ENCODE measurements at regions not wholly inside any gene's neighbourhood (a gene's known extent, or its start where the extent isn't known, plus 50 kb on each side); places are given as distances from the start of the nearest gene placed in this dataset.

GRCh38 chr5:153039501-153039900 is 451.0 kb upstream of the GRIA1 start:
- no peak for DNase-seq

DNA sequence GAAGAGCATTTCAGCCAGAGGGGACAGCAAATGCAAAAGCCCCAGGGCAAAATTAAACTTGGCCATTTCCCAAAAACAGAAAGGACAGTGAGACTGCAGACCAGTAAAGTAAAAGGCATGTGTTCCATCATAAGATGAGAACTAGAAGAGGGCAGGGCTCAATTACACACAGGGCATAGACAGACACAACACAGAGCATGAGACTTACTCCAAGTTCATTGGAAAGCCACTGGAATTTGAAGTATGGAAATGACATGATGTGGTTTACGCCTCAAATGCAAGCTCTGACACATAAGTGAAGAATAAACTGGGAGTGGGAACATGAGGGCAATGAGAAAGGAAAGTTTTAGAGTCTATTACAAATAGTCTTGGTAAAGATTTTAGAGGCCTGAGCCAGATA is 446.6 kb upstream of the GRIA1 start:
- no peak for DNase-seq

DNA sequence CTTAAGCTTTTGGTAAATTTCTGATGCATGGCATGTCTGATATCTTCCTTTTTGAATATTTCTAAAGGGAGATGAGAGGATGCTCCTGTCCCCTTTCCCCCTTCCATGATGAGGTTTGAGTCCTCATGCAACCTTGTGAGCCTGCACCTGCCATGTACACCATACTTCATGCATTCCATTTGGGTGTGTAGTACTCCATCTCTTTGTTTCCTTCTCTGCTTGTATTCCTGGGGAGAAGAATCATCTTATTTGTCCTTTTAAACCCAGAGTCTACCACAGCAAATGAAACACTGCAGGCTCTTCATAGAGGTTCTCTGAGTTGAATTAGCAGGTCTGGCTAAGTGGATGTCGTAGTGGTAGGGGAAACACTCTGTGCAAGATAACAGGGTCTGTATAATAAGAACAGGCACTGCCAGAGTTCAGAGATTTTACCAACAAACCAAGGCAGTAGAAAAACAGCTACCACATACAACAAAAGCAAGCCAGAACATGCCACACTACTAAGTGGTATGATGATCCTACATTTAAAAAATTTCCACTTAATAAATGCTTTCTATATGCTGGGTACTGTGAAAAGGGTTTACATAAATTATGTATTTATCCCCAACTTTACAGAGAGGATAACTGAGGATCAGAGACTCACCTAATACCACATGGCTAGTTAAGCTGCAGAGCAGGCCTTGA is 439.8 kb upstream of the GRIA1 start:
- no peak for DNase-seq

- no peak for DNase-seq
Observed at GRCh38 chr5:153066281-153066680, 424.2 kb upstream of the GRIA1 start.

DNA sequence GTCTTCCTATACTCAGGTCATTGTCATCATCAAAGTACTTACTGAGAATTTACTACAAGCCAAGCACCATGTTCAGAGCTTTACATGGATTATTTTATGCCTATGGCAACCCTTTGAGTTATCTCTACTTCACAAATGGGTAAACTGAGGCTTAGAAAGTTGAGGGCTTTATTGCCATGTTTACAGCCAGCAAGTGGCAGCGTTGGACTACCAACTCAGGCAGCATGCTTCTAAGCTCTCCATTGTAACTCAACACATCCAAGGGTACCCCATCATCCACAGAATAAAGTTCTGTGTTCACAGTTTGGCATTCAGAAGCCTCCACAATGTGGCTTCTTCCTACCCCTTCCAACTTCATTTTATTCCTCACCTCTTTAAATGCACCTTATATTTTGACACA is 422.6 kb upstream of the GRIA1 start:
- no peak for DNase-seq

DNA sequence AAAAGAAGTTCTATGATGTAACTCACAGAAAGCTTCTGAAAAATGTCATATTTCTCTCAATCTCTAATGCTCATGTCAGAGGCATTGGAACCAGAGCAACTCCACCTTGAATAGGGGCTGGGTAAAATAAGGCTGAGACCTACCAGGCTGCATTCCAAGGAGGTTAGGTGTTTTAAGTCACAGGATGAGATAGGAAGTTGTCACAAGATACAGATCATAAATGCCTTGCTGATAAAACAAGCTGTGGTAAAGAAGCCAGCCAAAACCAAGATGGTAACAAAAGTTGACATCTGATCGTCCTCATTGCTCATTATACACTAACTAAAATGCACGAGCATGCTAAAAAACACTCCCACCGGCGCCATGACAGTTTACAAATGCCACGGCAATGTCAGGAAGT is 411.1 kb upstream of the GRIA1 start:
- DNase-seq, result no peak

- DNase-seq, result no peak
Observed at GRCh38 chr5:153080940-153081339, 409.5 kb upstream of the GRIA1 start.

- DNase-seq, result no peak
Observed at GRCh38 chr5:153081385-153081784, 409.1 kb upstream of the GRIA1 start.

DNA sequence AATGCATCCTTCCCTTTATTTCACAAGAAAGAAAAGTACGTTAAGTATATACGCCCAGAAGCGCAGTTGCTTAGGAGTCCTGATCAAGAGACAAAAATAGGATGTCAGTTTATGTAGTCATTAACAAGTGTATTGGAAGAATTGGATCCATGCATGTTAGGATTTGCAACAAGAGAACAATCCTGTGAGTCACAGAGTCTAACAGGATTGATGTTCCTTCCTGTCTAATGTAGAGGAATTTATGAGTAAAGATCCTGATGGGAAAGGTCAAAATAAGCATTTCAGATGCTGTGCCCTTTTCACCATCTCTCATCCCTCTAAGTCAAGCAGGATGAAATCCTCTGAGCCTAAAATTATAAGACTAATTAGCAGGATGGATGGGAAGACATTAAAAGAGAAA is 406.0 kb upstream of the GRIA1 start:
- no peak for DNase-seq

DNA sequence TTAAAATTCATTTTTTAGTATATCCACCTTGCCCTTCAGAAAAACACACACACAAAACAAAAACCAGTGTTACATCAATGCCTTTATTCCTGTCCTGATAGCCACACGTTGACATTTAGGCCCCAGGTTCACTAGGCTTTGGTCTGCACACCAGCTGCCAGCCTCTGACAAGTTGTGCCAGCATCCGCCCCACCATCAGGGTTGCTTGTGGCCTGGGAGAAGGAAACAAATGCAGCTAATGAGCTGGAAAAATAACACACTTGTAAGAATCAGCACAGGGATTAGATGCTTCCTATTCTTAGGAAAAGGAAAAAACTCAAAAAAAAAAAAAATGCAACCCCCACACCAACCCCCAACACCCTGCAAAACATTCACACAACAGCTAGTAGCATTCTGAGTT is 404.0 kb upstream of the GRIA1 start:
- no peak for DNase-seq

DNA sequence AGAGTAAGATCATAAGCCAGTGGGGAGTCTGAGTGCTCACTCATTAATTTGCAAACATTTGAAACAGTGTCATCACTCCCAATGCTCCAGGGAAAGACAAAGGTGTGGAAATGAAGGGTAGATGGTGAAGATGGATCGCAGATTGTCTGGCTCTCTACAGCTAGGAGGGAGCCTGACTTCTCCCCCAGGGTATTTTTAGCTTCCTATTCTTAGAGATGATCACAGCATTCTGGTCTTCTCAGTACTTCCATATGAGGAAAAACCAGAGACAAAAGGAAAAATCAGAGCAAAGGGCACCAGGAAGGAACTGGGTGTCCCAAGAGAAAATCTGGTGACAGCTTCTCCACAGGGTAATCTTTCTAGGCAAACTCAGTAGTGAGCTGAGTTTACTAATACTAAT is 401.9 kb upstream of the GRIA1 start:
- DNase-seq, result no peak

- no peak for DNase-seq
Observed at GRCh38 chr5:153094333-153094732, 396.1 kb upstream of the GRIA1 start.

- no peak for DNase-seq
Observed at GRCh38 chr5:153096381-153096780, 394.1 kb upstream of the GRIA1 start.

GRCh38 chr5:153099328-153099727 is 391.1 kb upstream of the GRIA1 start:
- no peak for DNase-seq

DNA sequence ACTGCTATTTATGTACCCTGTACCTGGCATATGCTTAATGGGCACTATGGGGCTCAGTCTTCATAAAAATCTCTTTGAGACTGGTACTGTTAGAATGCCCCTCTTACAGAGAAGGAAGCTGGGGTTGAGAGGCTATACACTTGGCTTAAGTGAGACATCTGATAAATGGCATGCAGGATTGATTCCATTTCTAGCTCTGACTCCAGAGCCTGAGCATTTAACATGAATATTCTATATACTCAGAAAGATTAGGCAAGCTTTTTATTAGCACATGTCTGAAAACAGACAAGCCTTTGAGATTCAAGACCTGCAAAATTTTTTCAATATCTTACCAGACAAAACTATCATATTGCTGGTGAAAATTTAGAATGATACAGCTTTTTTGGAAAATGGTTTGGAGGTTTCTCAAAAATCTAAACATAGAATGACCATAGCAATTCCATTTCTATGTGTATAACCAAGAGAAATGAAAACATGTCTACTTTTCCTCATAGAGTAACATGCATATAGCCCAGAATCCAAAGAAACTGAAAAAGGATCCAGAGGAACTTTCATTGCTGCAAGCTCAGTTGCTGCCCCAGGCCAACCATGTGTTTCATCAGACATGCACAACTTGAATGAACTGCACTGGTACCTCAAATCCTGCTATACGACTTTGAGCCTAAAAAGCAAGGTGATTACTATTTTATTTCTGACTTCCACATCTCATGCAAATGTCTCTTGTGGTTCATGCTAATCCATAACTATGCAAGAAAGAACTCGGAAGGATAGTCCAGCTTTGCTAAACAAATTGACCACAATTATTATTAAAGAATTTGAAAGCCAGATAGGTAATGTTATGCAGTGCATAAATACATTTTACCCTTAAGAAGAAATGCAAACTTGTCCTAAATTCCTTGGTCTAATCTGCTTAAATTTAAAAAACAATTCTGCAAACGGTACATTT is 389.0 kb upstream of the GRIA1 start:
- no peak for DNase-seq

GRCh38 chr5:153116916-153117315 is 373.6 kb upstream of the GRIA1 start:
- no peak for DNase-seq

DNA sequence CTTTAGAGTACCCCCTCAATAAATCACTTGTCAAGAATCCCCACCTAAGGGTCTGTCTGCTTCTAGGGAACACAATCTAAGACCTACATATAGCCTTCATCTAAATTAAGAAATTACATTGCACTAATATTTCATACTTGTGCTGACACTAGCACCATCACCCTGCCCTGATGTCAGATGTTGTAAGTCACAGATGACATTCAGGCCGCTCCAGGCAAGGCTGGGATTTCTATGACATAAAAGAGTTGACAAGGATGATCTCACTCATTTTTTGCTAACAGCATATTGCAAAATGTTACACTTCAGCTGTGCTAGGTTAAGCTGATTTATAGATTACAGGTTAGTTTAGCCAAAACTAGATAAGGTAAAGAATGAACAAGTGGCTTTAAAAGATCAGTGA is 372.5 kb upstream of the GRIA1 start:
- no peak for DNase-seq

GRCh38 chr5:153122403-153122802 is 368.1 kb upstream of the GRIA1 start:
- DNase-seq, result no peak

DNA sequence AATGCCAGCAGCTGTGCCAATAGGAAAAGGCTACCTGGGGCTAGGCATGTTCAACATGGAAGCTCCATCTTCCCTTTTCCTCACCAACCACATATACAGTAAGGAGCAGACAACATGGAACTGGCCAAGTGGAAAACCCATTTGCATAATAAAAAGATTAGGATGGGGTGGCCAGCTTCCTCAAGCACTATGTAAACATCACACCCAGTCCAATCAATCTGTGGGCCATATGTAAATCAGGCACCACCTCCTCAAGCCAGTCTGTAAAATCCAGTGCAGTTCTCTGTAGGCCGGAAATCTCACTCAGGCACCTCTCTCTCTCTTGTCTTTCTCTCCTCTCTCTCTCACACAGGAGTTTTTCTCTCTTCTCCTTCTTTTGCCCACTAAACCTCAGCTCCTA is 360.2 kb upstream of the GRIA1 start:
- DNase-seq, result no peak

- DNase-seq, result no peak
Observed at GRCh38 chr5:153135411-153135810, 355.1 kb upstream of the GRIA1 start.

- no peak for DNase-seq
Observed at GRCh38 chr5:153136910-153137614, 353.4 kb upstream of the GRIA1 start.

DNA sequence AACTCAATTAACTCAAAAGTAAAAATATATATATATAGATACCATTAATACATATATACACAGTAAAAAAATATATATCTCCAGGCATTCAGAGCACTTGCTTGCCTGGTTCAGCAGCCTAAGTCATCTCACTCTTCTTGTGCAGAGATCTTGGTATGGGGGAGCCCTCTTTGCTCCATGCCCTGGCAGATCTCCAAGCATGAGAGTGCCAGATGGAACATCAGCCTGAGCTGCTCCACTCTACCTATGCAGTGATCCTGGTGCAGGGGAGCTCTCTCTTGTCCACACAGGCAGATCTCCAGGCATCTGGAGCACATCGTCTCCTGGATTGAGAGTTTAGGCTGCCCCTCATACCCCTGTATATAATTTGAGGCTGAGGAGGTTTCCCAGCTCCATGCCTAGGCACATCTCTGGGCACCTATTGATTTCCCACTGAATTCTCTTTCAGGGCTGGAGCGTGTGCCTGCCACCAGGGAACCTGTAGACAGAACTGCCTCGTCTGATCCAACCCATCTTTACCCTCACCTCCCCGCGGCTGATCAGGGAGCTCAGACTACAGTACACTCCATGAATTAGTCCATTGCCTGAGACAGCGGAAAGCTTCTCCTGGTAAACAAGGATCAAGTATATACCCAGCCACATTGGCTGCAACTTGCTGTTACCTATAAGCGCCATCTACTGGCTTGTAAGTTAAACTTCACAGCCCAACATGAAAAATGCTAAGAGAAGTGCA is 342.4 kb upstream of the GRIA1 start:
- DNase-seq, result no peak

DNA sequence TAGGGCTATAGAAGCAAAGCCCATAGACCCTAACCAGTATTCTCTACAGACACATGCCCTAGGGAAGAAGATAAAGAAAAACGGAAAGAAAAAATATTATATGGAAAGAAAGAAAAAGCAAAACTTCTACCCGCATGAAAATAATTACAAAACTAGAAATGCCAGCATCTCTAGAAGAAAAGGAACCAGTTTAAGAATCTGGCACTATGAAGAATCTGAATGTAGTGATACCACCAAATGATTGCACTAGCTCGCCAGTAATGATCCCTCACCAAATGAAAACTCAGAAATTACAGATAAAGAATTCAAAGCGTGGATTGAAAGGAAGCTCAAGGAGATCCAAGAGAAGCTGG is 341.9 kb upstream of the GRIA1 start:
- DNase-seq, result no peak
